HL-60 (cell line): ENCODE measurements at regions not wholly inside any gene's neighbourhood (a gene's known extent, or its start where the extent isn't known, plus 50 kb on each side); places are given as distances from the start of the nearest gene placed in this dataset.

Source experiments
- DNase-seq, 2 experiments: peaks; one replicate each; pipeline ENCODE4 v3.0.0-alpha.2; 2010 to 2020; ENCODE audit warnings: low read depth in 1 of 2, low spot score in 1 of 2
- H3K27ac ChIP-seq: fragments of 250-450 bp; sonication (Bioruptor Pico); replicated peaks from 2 replicates; pipeline ENCODE4 v1.5.1; 2020; ENCODE audit warnings: mild to moderate bottlenecking, moderate library complexity
- H3K27me3 ChIP-seq: fragments of 250-450 bp; sonication (Bioruptor Pico); 2 replicates; pipeline ENCODE4 v1.5.1; 2021; ENCODE audit warnings: mild to moderate bottlenecking, moderate library complexity; ENCODE audit not compliant: insufficient read depth, poor library complexity, severe bottlenecking
- H3K4me3 ChIP-seq: replicated peaks from 2 replicates; pipeline ENCODE4 v1.5.1; 2011; ENCODE audit warnings: mild to moderate bottlenecking, control low read depth, low read length; ENCODE audit not compliant: insufficient read depth
- CTCF ChIP-seq: IDR thresholded peaks from one replicate; pipeline ENCODE4 v1.5.1; 2011; ENCODE audit warnings: low read length, control low read depth, inconsistent platforms; ENCODE audit not compliant: insufficient read depth
- GABPA ChIP-seq: IDR thresholded peaks from 2 replicates; pipeline ENCODE4 v1.6.1; 2012; ENCODE audit warnings: low read depth
- POLR2AphosphoS5 ChIP-seq: IDR thresholded peaks from 2 replicates; pipeline ENCODE4 v1.6.1; 2012; ENCODE audit warnings: low read depth
- REST ChIP-seq: IDR thresholded peaks from 2 replicates; pipeline ENCODE4 v1.6.1; 2012; ENCODE audit warnings: low read depth; ENCODE audit not compliant: insufficient replicate concordance
- SPI1 ChIP-seq: IDR thresholded peaks from 2 replicates; pipeline ENCODE4 v1.6.1; 2012; ENCODE audit warnings: low read depth, mild to moderate bottlenecking, borderline replicate concordance

GRCh38 chr11:134468081-134468668 lies 56.1 kb upstream of the B3GAT1 start:
- TF ChIP-seq CTCF: no peak
- TF ChIP-seq REST: no peak
- TF ChIP-seq GABPA: no peak
- TF ChIP-seq POLR2AphosphoS5: no peak
- TF ChIP-seq SPI1: no peak
- no peak for DNase-seq
- Histone ChIP-seq H3K27me3 (peaks cover 2% of the 10 kb centered on the region), H3K4me3 (no peak overlapping the region), H3K27ac (no peak overlapping the region)

GRCh38 chr11:134466610-134467567 lies 54.8 kb upstream of the B3GAT1 start:
- H3K27me3 ChIP-seq: peaks cover 2% of the 10 kb centered on the region
- no peak overlapping the region for H3K27ac ChIP-seq
- DNase-seq: no peak
- TF ChIP-seq CTCF (no peak), POLR2AphosphoS5 (no peak), SPI1 (no peak), GABPA (no peak), REST (no peak)
- no peak overlapping the region for H3K4me3 ChIP-seq

- H3K27me3 ChIP-seq: peaks cover 2% of the 10 kb centered on the region
- no peak overlapping the region for H3K27ac ChIP-seq
- TF ChIP-seq SPI1 (no peak), GABPA (no peak), POLR2AphosphoS5 (no peak), REST (no peak), CTCF (no peak)
- no peak for DNase-seq
- H3K4me3 ChIP-seq: no peak overlapping the region
Observed at GRCh38 chr11:134466156-134466555, 54.1 kb upstream of the B3GAT1 start.
